ENCODE measurements at regions not wholly inside any gene's neighbourhood (a gene's known extent, or its start where the extent isn't known, plus 50 kb on each side); places are given as distances from the start of the nearest gene placed in this dataset.

GRCh38 chr12:131457028-131457310, 253.9 kb upstream of the SFSWAP start:
- no peak for ATAC-seq
- TF ChIP-seq CTCF (IDR thresholded peaks at IDR 0.05) = no peak
- 67 to 78% (median 76%) methylated on average over 15 of the region's 15 CpGs for whole genome bisulfite sequencing, 3 donors

GRCh38 chr12:131457331-131458047, 253.4 kb upstream of the SFSWAP start:
- intact Hi-C loops (cut with DNase I) = no loop called here
- no peaks in the 10 kb centered on the region for H3K4me1 ChIP-seq
- peaks cover 0 to 2% (median 0%) of the 10 kb centered on the region in 3 donors for H3K27me3 ChIP-seq (ENCODE audit: insufficient read depth in 3 of 3, low read length in 2 of 3)
- H3K27ac ChIP-seq = no peak overlapping the region
- whole genome bisulfite sequencing, 3 donors = 90 to 91% (median 90%) methylated on average over 19 of the region's 19 CpGs
- no peak for TF ChIP-seq CTCF (IDR thresholded peaks at IDR 0.05)
- H3K4me3 ChIP-seq = no peak overlapping the region
- H3K9me3 ChIP-seq = no peaks in the 10 kb centered on the region
- no peaks in the 10 kb centered on the region for H3K36me3 ChIP-seq (ENCODE audit: insufficient read depth in 1 of 2, low read depth in 1 of 2)
- no peak for ATAC-seq
- DNase-seq = no peak

More at GRCh38 chr12:131457028-131457310, 253.9 kb upstream of the SFSWAP start:
- Histone ChIP-seq H3K27ac (no peak overlapping the region), H3K36me3 (ENCODE audit: insufficient read depth in 1 of 2, low read depth in 1 of 2) (no peaks in the 10 kb centered on the region), H3K27me3 (ENCODE audit: insufficient read depth in 3 of 3, low read length in 2 of 3) (peaks cover 0 to 2% (median 0%) of the 10 kb centered on the region in 3 donors), H3K4me3 (no peak overlapping the region), H3K9me3 (no peaks in the 10 kb centered on the region), H3K4me1 (no peaks in the 10 kb centered on the region)
- intact Hi-C loops (cut with DNase I) = no loop called here
- no peak for DNase-seq

- Histone ChIP-seq H3K9me3 (no peaks in the 10 kb centered on the region), H3K27ac (no peak overlapping the region), H3K36me3 (ENCODE audit: insufficient read depth in 1 of 2, low read depth in 1 of 2) (no peaks in the 10 kb centered on the region), H3K4me3 (no peak overlapping the region), H3K27me3 (ENCODE audit: insufficient read depth in 3 of 3, low read length in 2 of 3) (peaks cover 0 to 2% (median 0%) of the 10 kb centered on the region in 3 donors), H3K4me1 (no peaks in the 10 kb centered on the region)
- no peak for ATAC-seq
- DNase-seq = no peak
- 85 to 86% (median 86%) methylated on average over 9 of the region's 9 CpGs for WGBS, 3 donors
- no peak for TF ChIP-seq CTCF (IDR thresholded peaks at IDR 0.05)
- intact Hi-C loops (cut with DNase I) = no loop called here
Observed at GRCh38 chr12:131458048-131458374, 252.9 kb upstream of the SFSWAP start.

GRCh38 chr12:131458931-131459772, 251.7 kb upstream of the SFSWAP start:
- H3K36me3 ChIP-seq (ENCODE audit: insufficient read depth in 1 of 2, low read depth in 1 of 2) = no peaks in the 10 kb centered on the region
- no peak overlapping the region for H3K27ac ChIP-seq
- DNase-seq = no peak
- intact Hi-C loops (cut with DNase I) = no loop called here
- no peak for ATAC-seq
- WGBS, 3 donors = 78 to 84% (median 79%) methylated on average over 31 of the region's 31 CpGs
- H3K4me1 ChIP-seq = no peaks in the 10 kb centered on the region
- no peak overlapping the region for H3K4me3 ChIP-seq
- peaks cover 0 to 2% (median 0%) of the 10 kb centered on the region in 3 donors for H3K27me3 ChIP-seq (ENCODE audit: insufficient read depth in 3 of 3, low read length in 2 of 3)
- TF ChIP-seq CTCF (IDR thresholded peaks at IDR 0.05) = no peak
- H3K9me3 ChIP-seq = no peaks in the 10 kb centered on the region

Measured in psoas muscle (tissue), 7 donors.